H1 (cell line): ENCODE measurements at regions not wholly inside any gene's neighbourhood (a gene's known extent, or its start where the extent isn't known, plus 50 kb on each side); places are given as distances from the start of the nearest gene placed in this dataset.

Experiments used
- CTCF ChIA-PET: fragments of 300-600 bp; sonication (Branson Sonifier 250); formaldehyde crosslinking; loops from one replicate; lab custom pipeline; 2021; ENCODE audit not compliant: partially characterized antibody; lab: Charles Lee
- POLR2A ChIA-PET: fragments of 300-600 bp; sonication (Branson Sonifier 250); formaldehyde crosslinking; loops from one replicate; lab custom pipeline; 2021; ENCODE audit warnings: inconsistent platforms; ENCODE audit not compliant: partially characterized antibody; lab: Charles Lee
- DNase-seq, 2 experiments: peaks; one replicate each; pipeline versions ENCODE4 v3.0.0 to v3.0.0-alpha.2; 2010 to 2022; ENCODE audit warnings: low spot score in 2 of 2, low read depth in 1 of 2, mixed read lengths in 1 of 2
- FAIRE-seq: peaks from 2 replicates; lab custom pipeline; 2011; peaks lifted over from hg19 to GRCh38; lab: Jason Lieb, UNC
- H2AFZ ChIP-seq: 2 replicates; pipeline ENCODE4 v1.8.1; 2012; ENCODE audit warnings: low read length, inconsistent platforms
- H2AK5ac ChIP-seq: 2 replicates; pipeline ENCODE4 v1.6.1; 2013; ENCODE audit warnings: low read depth, low read length
- H2BK120ac ChIP-seq: replicated peaks from 2 replicates; pipeline ENCODE3; 2013; ENCODE audit warnings: low read depth, low read length, inconsistent platforms
- H2BK12ac ChIP-seq: 2 replicates; pipeline ENCODE4 v1.6.1; 2013; ENCODE audit warnings: low read depth, low read length
- H2BK15ac ChIP-seq: 2 replicates; pipeline ENCODE4 v1.6.1; 2013; ENCODE audit warnings: low read length
- H2BK20ac ChIP-seq: 2 replicates; pipeline ENCODE4 v1.6.1; 2013; ENCODE audit warnings: low read length
- H2BK5ac ChIP-seq: 2 replicates; pipeline ENCODE4 v1.6.1; 2013; ENCODE audit warnings: low read depth, low read length
- H3K14ac ChIP-seq: 2 replicates; pipeline ENCODE4 v1.6.1; 2013; ENCODE audit warnings: inconsistent platforms; ENCODE audit not compliant: insufficient read length
- H3K18ac ChIP-seq: 2 replicates; pipeline ENCODE4 v1.6.1; 2013; ENCODE audit warnings: low read length; ENCODE audit errors: extremely low read depth
- H3K23ac ChIP-seq: 2 replicates; pipeline ENCODE4 v1.6.1; 2013; ENCODE audit warnings: inconsistent platforms; ENCODE audit not compliant: insufficient read length
- H3K23me2 ChIP-seq: 2 replicates; pipeline ENCODE4 v1.6.1; 2013; ENCODE audit warnings: low read depth, low read length
- H3K27ac ChIP-seq: 2 replicates; pipeline ENCODE4 v1.6.1; 2011; ENCODE audit warnings: low read depth, low read length, inconsistent platforms
- H3K27me3 ChIP-seq, 4 experiments: replicated peaks in 1 of 4; 1 replicate in 1 of 4; 2 replicates in 3 of 4; pipeline versions ENCODE4 v1.6.1 to v1.8.1; 2011 to 2013; ENCODE audit warnings: low read length in 3 of 4, mild to moderate bottlenecking in 3 of 4, inconsistent platforms in 2 of 4, mixed read lengths in 2 of 4, moderate library complexity in 1 of 4; ENCODE audit not compliant: control insufficient read depth in 3 of 4, insufficient read depth in 3 of 4; ENCODE audit errors: extremely low read depth in 1 of 4
- H3K36me3 ChIP-seq, 4 experiments: 2 replicates each; pipeline versions ENCODE4 v1.6.1 to v1.8.1; 2011 to 2013; ENCODE audit warnings: mild to moderate bottlenecking in 4 of 4, low read length in 3 of 4, moderate library complexity in 2 of 4, control low read depth in 1 of 4, inconsistent platforms in 1 of 4; ENCODE audit not compliant: insufficient read depth in 4 of 4, control insufficient read depth in 2 of 4
- H3K4ac ChIP-seq: replicated peaks from 2 replicates; pipeline ENCODE3; 2013; ENCODE audit warnings: low read length, low read depth, mixed read lengths, inconsistent platforms; ENCODE audit not compliant: insufficient read length
- H3K4me1 ChIP-seq, 4 experiments: replicated peaks in 1 of 4; 1 replicate in 1 of 4; 2 replicates in 3 of 4; pipeline versions ENCODE4 v1.6.1 to v1.8.1; 2011 to 2013; ENCODE audit warnings: low read length in 3 of 4, inconsistent platforms in 2 of 4, mixed read lengths in 1 of 4; ENCODE audit not compliant: insufficient read depth in 4 of 4, control insufficient read depth in 3 of 4
- H3K4me2 ChIP-seq, 2 experiments: 2 replicates each; pipeline versions ENCODE4 v1.6.1 to v1.8.1; 2011 to 2013; ENCODE audit warnings: low read depth in 2 of 2, low read length in 2 of 2, control low read depth in 1 of 2, inconsistent platforms in 1 of 2, mild to moderate bottlenecking in 1 of 2; ENCODE audit not compliant: insufficient read depth in 1 of 2
- H3K4me3 ChIP-seq, 4 experiments: fragments of 200-600, 300-600 bp in 1 of 4; sonication (generic), shearing (Covaris generic), sonication (Bioruptor Twin) in 1 of 4; 2 replicates each; pipeline versions ENCODE4 v1.5.1 to v1.8.1; 2011 to 2016; ENCODE audit warnings: low read length in 4 of 4, low read depth in 3 of 4, control low read depth in 2 of 4, inconsistent platforms in 2 of 4, mild to moderate bottlenecking in 2 of 4, mixed read lengths in 1 of 4, moderate library complexity in 1 of 4; ENCODE audit not compliant: insufficient read depth in 2 of 4; ENCODE audit errors: extremely low read depth in 1 of 4
- H3K56ac ChIP-seq: replicated peaks from 2 replicates; pipeline ENCODE3; 2013; ENCODE audit warnings: low read depth, mild to moderate bottlenecking, mixed read lengths, low read length, inconsistent platforms; ENCODE audit not compliant: insufficient read length
- H3K79me1 ChIP-seq: 2 replicates; pipeline ENCODE4 v1.6.1; 2013; ENCODE audit warnings: low read depth, low read length, control low read depth
- H3K79me2 ChIP-seq, 2 experiments: 2 replicates each; pipeline versions ENCODE4 v1.6.1 to v1.8.1; 2012 to 2013; ENCODE audit warnings: low read length in 2 of 2, mild to moderate bottlenecking in 2 of 2, inconsistent platforms in 1 of 2; ENCODE audit not compliant: insufficient read depth in 2 of 2, control insufficient read depth in 1 of 2
- H3K9ac ChIP-seq, 4 experiments: replicated peaks in 1 of 4; 1 replicate in 1 of 4; 2 replicates in 3 of 4; pipeline versions ENCODE4 v1.6.1 to v1.8.1; 2011 to 2013; ENCODE audit warnings: low read depth in 3 of 4, low read length in 3 of 4, control low read depth in 2 of 4, mild to moderate bottlenecking in 2 of 4, moderate library complexity in 2 of 4, inconsistent platforms in 1 of 4; ENCODE audit errors: extremely low read depth in 1 of 4
- H3K9me3 ChIP-seq, 2 experiments: 2 replicates each; pipeline versions ENCODE4 v1.6.1 to v1.8.1; 2012 to 2013; ENCODE audit warnings: mild to moderate bottlenecking in 2 of 2, moderate library complexity in 2 of 2, control low read depth in 1 of 2, inconsistent platforms in 1 of 2, low read depth in 1 of 2, low read length in 1 of 2, mixed read lengths in 1 of 2; ENCODE audit not compliant: insufficient read depth in 2 of 2
- H4K20me1 ChIP-seq, 2 experiments: replicated peaks in 1 of 2; 2 replicates each; pipeline versions ENCODE3 to v1.8.1; 2011 to 2013; ENCODE audit warnings: inconsistent platforms in 2 of 2, low read length in 2 of 2, mild to moderate bottlenecking in 1 of 2; ENCODE audit not compliant: insufficient read depth in 2 of 2, control insufficient read depth in 1 of 2
- H4K5ac ChIP-seq: 2 replicates; pipeline ENCODE4 v1.6.1; 2013; ENCODE audit warnings: low read length, low read depth, mixed read lengths, inconsistent platforms; ENCODE audit not compliant: insufficient read length
- H4K8ac ChIP-seq: 2 replicates; pipeline ENCODE4 v1.8.0; 2013; ENCODE audit warnings: mild to moderate bottlenecking, moderate library complexity, low read length, inconsistent platforms; ENCODE audit not compliant: insufficient read depth; ENCODE audit errors: extremely low read depth
- H4K91ac ChIP-seq: replicated peaks from 2 replicates; pipeline ENCODE3; 2013; ENCODE audit warnings: low read length, mixed read lengths, inconsistent platforms; ENCODE audit not compliant: insufficient read length
- HDAC6 ChIP-seq: IDR thresholded peaks from one replicate; pipeline ENCODE4 v1.7.1; 2012; ENCODE audit warnings: low read depth, mild to moderate bottlenecking, inconsistent platforms, low read length, moderate library complexity
- KDM5A ChIP-seq: fragments of 200-600 bp; IDR thresholded peaks from 2 replicates; pipeline ENCODE4 v1.7.1; 2012; ENCODE audit warnings: mild to moderate bottlenecking, low read length, inconsistent platforms, mixed read lengths
- POLR2AphosphoS5 ChIP-seq: IDR thresholded peaks from 2 replicates; pipeline ENCODE4 v1.6.1; 2011; ENCODE audit warnings: low read depth, low read length
- POU5F1 ChIP-seq: IDR thresholded peaks from 2 replicates; pipeline ENCODE4 v1.6.1; 2011; ENCODE audit warnings: low read depth, mild to moderate bottlenecking, low read length, moderate library complexity
- RXRA ChIP-seq: IDR thresholded peaks from 2 replicates; pipeline ENCODE4 v1.6.1; 2011; ENCODE audit warnings: low read depth, mild to moderate bottlenecking, low read length, moderate library complexity; ENCODE audit not compliant: insufficient read depth
- WGBS, 2 experiments: shearing (Covaris generic) in 1 of 2; methylation state at CpG; one replicate each; pipeline versions ENCODE4 v1.1.6 to v1.1.7; 2013 to 2015; ENCODE audit warnings: low lambda C conversion rate in 2 of 2, mixed read lengths in 2 of 2, inconsistent platforms in 1 of 2, low coverage in 1 of 2, missing lambda C conversion rate in 1 of 2; ENCODE audit not compliant: insufficient replicate concordance in 2 of 2, insufficient coverage in 1 of 2, insufficient read length in 1 of 2; ENCODE audit errors: extremely low coverage in 1 of 2, missing lambda C conversion rate in 1 of 2; 5-methylcytosine and 5-hydroxymethylcytosine counted together

DNA sequence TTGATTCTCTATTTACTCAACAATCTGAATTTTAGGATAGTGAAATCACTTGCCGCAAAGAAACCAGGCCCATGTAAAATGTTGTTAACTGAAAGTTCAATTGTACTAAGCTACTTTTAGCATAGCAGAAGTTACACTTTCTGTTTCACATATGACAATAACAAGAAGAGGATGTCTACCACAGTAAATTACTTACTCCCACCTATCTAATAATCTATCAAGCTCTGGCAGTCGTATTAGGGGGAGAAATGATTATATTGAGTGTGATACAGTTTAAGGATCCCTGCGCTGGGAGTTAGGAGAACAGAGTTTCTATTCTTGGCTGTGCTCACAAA lies 66.5 kb upstream of the CAND1 start:
- no peak overlapping the region for H4K91ac ChIP-seq
- H3K9ac ChIP-seq, result no peak overlapping the region
- no peak overlapping the region for H4K8ac ChIP-seq
- H3K4me3 ChIP-seq, result no peak overlapping the region
- H3K23ac ChIP-seq, result no peak overlapping the region
- H4K20me1 ChIP-seq, result no peaks in the 10 kb centered on the region
- no peak overlapping the region for H2BK20ac ChIP-seq
- H2AFZ ChIP-seq, result no peak overlapping the region
- H2BK15ac ChIP-seq, result no peak overlapping the region
- no peak for DNase-seq
- H2BK12ac ChIP-seq, result no peak overlapping the region
- no peaks in the 10 kb centered on the region for H3K27me3 ChIP-seq
- FAIRE-seq, result no peak
- no peaks in the 10 kb centered on the region for H3K23me2 ChIP-seq
- TF ChIP-seq POLR2AphosphoS5, result no peak
- TF ChIP-seq POU5F1, result no peak
- TF ChIP-seq RXRA, result no peak
- no peak for TF ChIP-seq KDM5A
- TF ChIP-seq HDAC6, result no peak
- no peak overlapping the region for H2BK5ac ChIP-seq
- H3K4ac ChIP-seq, result no peak overlapping the region
- H4K5ac ChIP-seq, result no peak overlapping the region
- no peak overlapping the region for H3K27ac ChIP-seq
- ChIA-PET POLR2A (no interaction called here), CTCF (interaction anchor here (1.3 to 3.3 kb wide), 2 partner anchors 18 to 42 kb away, joined by 5 to 25 read pairs; no protein-coding TSS in a partner anchor)
- no peak overlapping the region for H3K18ac ChIP-seq
- H2AK5ac ChIP-seq, result no peak overlapping the region
- no peak overlapping the region for H2BK120ac ChIP-seq
- 88% methylated on average over 3 of the region's 3 CpGs; no CpG with 5 or more reads in 1 of the 2 experiments for WGBS, 2 experiments
- no peak overlapping the region for H3K14ac ChIP-seq
- H3K79me1 ChIP-seq, result no peaks in the 10 kb centered on the region
- H3K4me2 ChIP-seq, result no peak overlapping the region
- H3K9me3 ChIP-seq, result no peaks in the 10 kb centered on the region
- H3K36me3 ChIP-seq, result no peaks in the 10 kb centered on the region
- H3K56ac ChIP-seq, result no peak overlapping the region
- no peaks in the 10 kb centered on the region for H3K79me2 ChIP-seq
- no peaks in the 10 kb centered on the region for H3K4me1 ChIP-seq
